Activated naive CD8-positive, alpha-beta T cell treated with anti-CD3 and anti-CD28 coated beads for 36 hours (primary cell): ENCODE measurements at regions not wholly inside any gene's neighbourhood (a gene's known extent, or its start where the extent isn't known, plus 50 kb on each side); places are given as distances from the start of the nearest gene placed in this dataset.

Experiments used
- DNase-seq: peaks from one replicate; pipeline ENCODE4 v3.0.0; 2021
- H3K27ac Mint-ChIP-seq: one replicate; pipeline ENCODE4 v1.8.0; 2022; ENCODE audit warnings: mild to moderate bottlenecking, moderate library complexity, mixed read lengths
- H3K27me3 Mint-ChIP-seq: one replicate; pipeline ENCODE4 v1.8.0; 2022; ENCODE audit warnings: mild to moderate bottlenecking, mixed read lengths
- H3K36me3 Mint-ChIP-seq: one replicate; pipeline ENCODE4 v1.8.0; 2021; ENCODE audit warnings: mild to moderate bottlenecking, mixed read lengths
- H3K4me1 Mint-ChIP-seq: one replicate; pipeline ENCODE4 v1.8.0; 2021; ENCODE audit warnings: mixed read lengths
- H3K4me3 Mint-ChIP-seq: one replicate; pipeline ENCODE4 v1.8.0; 2022; ENCODE audit warnings: mild to moderate bottlenecking, moderate library complexity, mixed read lengths
- H3K9me3 Mint-ChIP-seq: one replicate; pipeline ENCODE4 v1.8.0; 2022; ENCODE audit warnings: mixed read lengths

- no peak overlapping the region for H3K27ac Mint-ChIP-seq
- no peaks in the 10 kb centered on the region for H3K4me1 Mint-ChIP-seq
- H3K36me3 Mint-ChIP-seq = no peaks in the 10 kb centered on the region
- peaks cover 1% of the 10 kb centered on the region for H3K9me3 Mint-ChIP-seq
- H3K27me3 Mint-ChIP-seq = no peaks in the 10 kb centered on the region
- H3K4me3 Mint-ChIP-seq = no peak overlapping the region
- DNase-seq = no peak
Observed at GRCh38 chr19:29428071-29428470, 97.7 kb upstream of the VSTM2B start.

- H3K4me1 Mint-ChIP-seq = no peaks in the 10 kb centered on the region
- no peaks in the 10 kb centered on the region for H3K9me3 Mint-ChIP-seq
- DNase-seq = no peak
- peaks cover 3% of the 10 kb centered on the region for H3K27me3 Mint-ChIP-seq
- H3K27ac Mint-ChIP-seq = no peak overlapping the region
- H3K4me3 Mint-ChIP-seq = no peak overlapping the region
- no peaks in the 10 kb centered on the region for H3K36me3 Mint-ChIP-seq
Observed at GRCh38 chr19:29429021-29429420, 96.8 kb upstream of the VSTM2B start.

GRCh38 chr19:29429581-29429980 lies 96.2 kb upstream of the VSTM2B start:
- no peak overlapping the region for H3K4me3 Mint-ChIP-seq
- H3K36me3 Mint-ChIP-seq = no peaks in the 10 kb centered on the region
- no peaks in the 10 kb centered on the region for H3K4me1 Mint-ChIP-seq
- peaks cover 7% of the 10 kb centered on the region for H3K27me3 Mint-ChIP-seq
- no peak overlapping the region for H3K27ac Mint-ChIP-seq
- H3K9me3 Mint-ChIP-seq = no peaks in the 10 kb centered on the region
- no peak for DNase-seq

- Mint-ChIP-seq H3K27me3 (peaks cover 7% of the 10 kb centered on the region), H3K4me3 (no peak overlapping the region), H3K27ac (no peak overlapping the region), H3K9me3 (no peaks in the 10 kb centered on the region), H3K4me1 (no peaks in the 10 kb centered on the region), H3K36me3 (no peaks in the 10 kb centered on the region)
- DNase-seq = no peak
Observed at GRCh38 chr19:29431332-29431731, 94.5 kb upstream of the VSTM2B start.

- no peak overlapping the region for H3K27ac Mint-ChIP-seq
- peaks cover 7% of the 10 kb centered on the region for H3K27me3 Mint-ChIP-seq
- no peak for DNase-seq
- no peaks in the 10 kb centered on the region for H3K9me3 Mint-ChIP-seq
- no peaks in the 10 kb centered on the region for H3K4me1 Mint-ChIP-seq
- no peak overlapping the region for H3K4me3 Mint-ChIP-seq
- H3K36me3 Mint-ChIP-seq = no peaks in the 10 kb centered on the region
Observed at GRCh38 chr19:29432677-29433076, 93.1 kb upstream of the VSTM2B start.

GRCh38 chr19:29436591-29437103 lies 89.1 kb upstream of the VSTM2B start:
- no peaks in the 10 kb centered on the region for H3K4me1 Mint-ChIP-seq
- H3K27ac Mint-ChIP-seq = no peak overlapping the region
- H3K27me3 Mint-ChIP-seq = peaks cover 7% of the 10 kb centered on the region
- peaks cover 3% of the 10 kb centered on the region for H3K9me3 Mint-ChIP-seq
- H3K36me3 Mint-ChIP-seq = no peaks in the 10 kb centered on the region
- no peak overlapping the region for H3K4me3 Mint-ChIP-seq
- DNase-seq = no peak

- Mint-ChIP-seq H3K36me3 (no peaks in the 10 kb centered on the region), H3K27me3 (peaks cover 4% of the 10 kb centered on the region), H3K4me1 (no peaks in the 10 kb centered on the region), H3K9me3 (peaks cover 3% of the 10 kb centered on the region), H3K4me3 (no peak overlapping the region), H3K27ac (no peak overlapping the region)
- DNase-seq = no peak
Observed at GRCh38 chr19:29439021-29439420, 86.8 kb upstream of the VSTM2B start.

GRCh38 chr19:29439688-29440550 lies 85.9 kb upstream of the VSTM2B start:
- Mint-ChIP-seq H3K4me3 (no peak overlapping the region), H3K36me3 (no peaks in the 10 kb centered on the region), H3K4me1 (no peaks in the 10 kb centered on the region), H3K27ac (no peak overlapping the region), H3K9me3 (peaks cover 3% of the 10 kb centered on the region), H3K27me3 (no peaks in the 10 kb centered on the region)
- DNase-seq = no peak

- Mint-ChIP-seq H3K27me3 (peaks cover 8% of the 10 kb centered on the region), H3K4me3 (no peak overlapping the region), H3K4me1 (no peaks in the 10 kb centered on the region), H3K36me3 (no peaks in the 10 kb centered on the region), H3K9me3 (peaks cover 3% of the 10 kb centered on the region), H3K27ac (no peak overlapping the region)
- no peak for DNase-seq
Observed at GRCh38 chr19:29442094-29442493, 83.7 kb upstream of the VSTM2B start.

GRCh38 chr19:29442910-29443309 lies 82.9 kb upstream of the VSTM2B start:
- H3K4me3 Mint-ChIP-seq = no peak overlapping the region
- DNase-seq = no peak
- no peaks in the 10 kb centered on the region for H3K4me1 Mint-ChIP-seq
- peaks cover 12% of the 10 kb centered on the region for H3K27me3 Mint-ChIP-seq
- no peak overlapping the region for H3K27ac Mint-ChIP-seq
- peaks cover 3% of the 10 kb centered on the region for H3K9me3 Mint-ChIP-seq
- no peaks in the 10 kb centered on the region for H3K36me3 Mint-ChIP-seq

GRCh38 chr19:29445246-29445645 lies 80.5 kb upstream of the VSTM2B start:
- Mint-ChIP-seq H3K9me3 (peaks cover 3% of the 10 kb centered on the region), H3K4me1 (no peaks in the 10 kb centered on the region), H3K27me3 (peaks cover 18% of the 10 kb centered on the region), H3K4me3 (no peak overlapping the region), H3K36me3 (no peaks in the 10 kb centered on the region), H3K27ac (no peak overlapping the region)
- DNase-seq = no peak

GRCh38 chr19:29446361-29446760 lies 79.4 kb upstream of the VSTM2B start:
- Mint-ChIP-seq H3K36me3 (no peaks in the 10 kb centered on the region), H3K4me3 (no peak overlapping the region), H3K27me3 (peaks cover 19% of the 10 kb centered on the region)

GRCh38 chr19:29448046-29448445 lies 77.7 kb upstream of the VSTM2B start:
- no peaks in the 10 kb centered on the region for H3K4me1 Mint-ChIP-seq
- no peaks in the 10 kb centered on the region for H3K36me3 Mint-ChIP-seq
- no peak for DNase-seq
- no peak overlapping the region for H3K27ac Mint-ChIP-seq
- H3K4me3 Mint-ChIP-seq = no peak overlapping the region
- peaks cover 27% of the 10 kb centered on the region for H3K27me3 Mint-ChIP-seq
- H3K9me3 Mint-ChIP-seq = no peaks in the 10 kb centered on the region

More at GRCh38 chr19:29446361-29446760, 79.4 kb upstream of the VSTM2B start:
- no peak for DNase-seq
- H3K9me3 Mint-ChIP-seq = no peaks in the 10 kb centered on the region
- H3K27ac Mint-ChIP-seq = no peak overlapping the region
- no peaks in the 10 kb centered on the region for H3K4me1 Mint-ChIP-seq

- no peaks in the 10 kb centered on the region for H3K36me3 Mint-ChIP-seq
- H3K27ac Mint-ChIP-seq = no peak overlapping the region
- DNase-seq = no peak
- no peak overlapping the region for H3K4me3 Mint-ChIP-seq
- no peaks in the 10 kb centered on the region for H3K9me3 Mint-ChIP-seq
- H3K27me3 Mint-ChIP-seq = peaks cover 27% of the 10 kb centered on the region
- no peaks in the 10 kb centered on the region for H3K4me1 Mint-ChIP-seq
Observed at GRCh38 chr19:29449371-29449770, 76.4 kb upstream of the VSTM2B start.

- Mint-ChIP-seq H3K9me3 (no peaks in the 10 kb centered on the region), H3K27ac (no peak overlapping the region), H3K36me3 (no peaks in the 10 kb centered on the region), H3K4me3 (no peak overlapping the region), H3K27me3 (peaks cover 26% of the 10 kb centered on the region), H3K4me1 (no peaks in the 10 kb centered on the region)
- no peak for DNase-seq
Observed at GRCh38 chr19:29450306-29450705, 75.5 kb upstream of the VSTM2B start.

- H3K9me3 Mint-ChIP-seq = no peaks in the 10 kb centered on the region
- no peak for DNase-seq
- no peak overlapping the region for H3K4me3 Mint-ChIP-seq
- H3K27me3 Mint-ChIP-seq = peaks cover 23% of the 10 kb centered on the region
- H3K27ac Mint-ChIP-seq = no peak overlapping the region
- no peaks in the 10 kb centered on the region for H3K4me1 Mint-ChIP-seq
- H3K36me3 Mint-ChIP-seq = no peaks in the 10 kb centered on the region
Observed at GRCh38 chr19:29450812-29451211, 75.0 kb upstream of the VSTM2B start.
